ENCODE measurements at regions not wholly inside any gene's neighbourhood (a gene's known extent, or its start where the extent isn't known, plus 50 kb on each side); places are given as distances from the start of the nearest gene placed in this dataset.

GRCh38 chr4:19002170-19002569, 980.6 kb upstream of the LCORL start:
- Histone ChIP-seq H3K36me3 (no peaks in the 10 kb centered on the region), H3K9me3 (no peaks in the 10 kb centered on the region), H3K27me3 (no peaks in the 10 kb centered on the region), H3K27ac (no peak overlapping the region), H3K4me1 (no peaks in the 10 kb centered on the region), H3K4me3 (no peak overlapping the region)
- TF ChIP-seq POLR2A (IDR thresholded peaks at IDR 0.05), result no peak
- ATAC-seq (no peak), DNase-seq (no peak)
- intact Hi-C loops (cut with DNase I; ENCODE audit: low total_unique reads), result no loop called here
- in situ Hi-C loops (cut with MboI; ENCODE audit: low sequenced_read_pairs in 4 of 4), result no loop called here

GRCh38 chr4:18999595-18999994, 978.0 kb upstream of the LCORL start:
- in situ Hi-C loops (cut with MboI; ENCODE audit: low sequenced_read_pairs in 4 of 4), result no loop called here
- ATAC-seq, result no peak

GRCh38 chr4:18981234-18981615, 959.7 kb upstream of the LCORL start:
- intact Hi-C loops (cut with DNase I; ENCODE audit: low total_unique reads), result no loop called here
- H3K27me3 ChIP-seq, result no peaks in the 10 kb centered on the region
- in situ Hi-C loops (cut with MboI; ENCODE audit: low sequenced_read_pairs in 4 of 4), result no loop called here
- ATAC-seq, result no peak
- H3K27ac ChIP-seq, result no peak overlapping the region
- no peaks in the 10 kb centered on the region for H3K4me1 ChIP-seq
- no peaks in the 10 kb centered on the region for H3K36me3 ChIP-seq
- TF ChIP-seq POLR2A (IDR thresholded peaks at IDR 0.05), result no peak
- TF ChIP-seq CTCF (IDR thresholded peaks at IDR 0.05 in 4 of 5, conservative IDR thresholded peaks at IDR 0.05 in 1 of 5), result no peak
- H3K4me3 ChIP-seq, result no peak overlapping the region
- DNase-seq, result no peak
- H3K9me3 ChIP-seq, result no peaks in the 10 kb centered on the region

More at GRCh38 chr4:18999595-18999994, 978.0 kb upstream of the LCORL start:
- no peaks in the 10 kb centered on the region for H3K27me3 ChIP-seq
- TF ChIP-seq POLR2A (IDR thresholded peaks at IDR 0.05), result no peak
- no peaks in the 10 kb centered on the region for H3K4me1 ChIP-seq
- no peak overlapping the region for H3K4me3 ChIP-seq
- intact Hi-C loops (cut with DNase I; ENCODE audit: low total_unique reads), result no loop called here
- H3K9me3 ChIP-seq, result no peaks in the 10 kb centered on the region
- DNase-seq, result no peak
- H3K27ac ChIP-seq, result no peak overlapping the region
- no peaks in the 10 kb centered on the region for H3K36me3 ChIP-seq

GRCh38 chr4:18980516-18981233, 959.1 kb upstream of the LCORL start:
- Histone ChIP-seq H3K36me3 (no peaks in the 10 kb centered on the region), H3K4me3 (no peak overlapping the region), H3K27me3 (no peaks in the 10 kb centered on the region), H3K9me3 (no peaks in the 10 kb centered on the region), H3K4me1 (no peaks in the 10 kb centered on the region), H3K27ac (no peak overlapping the region)
- in situ Hi-C loops (cut with MboI; ENCODE audit: low sequenced_read_pairs in 4 of 4) (no loop called here), intact Hi-C loops (cut with DNase I; ENCODE audit: low total_unique reads) (no loop called here)
- ATAC-seq, result no peak
- DNase-seq, result no peak
- TF ChIP-seq POLR2A (IDR thresholded peaks at IDR 0.05) (no peak), CTCF (IDR thresholded peaks at IDR 0.05 in 4 of 5, conservative IDR thresholded peaks at IDR 0.05 in 1 of 5) (no peak)

GRCh38 chr4:18976884-18977283, 955.3 kb upstream of the LCORL start:
- H3K36me3 ChIP-seq, result no peaks in the 10 kb centered on the region
- no peak for ATAC-seq
- TF ChIP-seq CTCF (IDR thresholded peaks at IDR 0.05 in 4 of 5, conservative IDR thresholded peaks at IDR 0.05 in 1 of 5), result no peak
- TF ChIP-seq POLR2A (IDR thresholded peaks at IDR 0.05), result no peak
- DNase-seq, result no peak
- no peaks in the 10 kb centered on the region for H3K27me3 ChIP-seq
- intact Hi-C loops (cut with DNase I; ENCODE audit: low total_unique reads) (no loop called here), in situ Hi-C loops (cut with MboI; ENCODE audit: low sequenced_read_pairs in 4 of 4) (no loop called here)
- H3K4me3 ChIP-seq, result no peak overlapping the region
- H3K4me1 ChIP-seq, result no peaks in the 10 kb centered on the region
- H3K27ac ChIP-seq, result no peak overlapping the region
- no peaks in the 10 kb centered on the region for H3K9me3 ChIP-seq

All from gastrocnemius medialis (tissue), 4 donors.